Urinary bladder (tissue), 3 donors: ENCODE measurements at regions not wholly inside any gene's neighbourhood (a gene's known extent, or its start where the extent isn't known, plus 50 kb on each side); places are given as distances from the start of the nearest gene placed in this dataset.

Experiments used
- DNase-seq: peaks from one replicate; pipeline ENCODE4 v3.0.0-alpha.2; 2015; ENCODE audit errors: extremely low spot score
- H3K27ac ChIP-seq: one replicate; pipeline ENCODE4 v1.5.1; 2013; ENCODE audit warnings: low read depth, mild to moderate bottlenecking, moderate library complexity
- H3K36me3 ChIP-seq: one replicate; pipeline ENCODE4 v1.6.1; 2013; ENCODE audit warnings: mild to moderate bottlenecking, moderate library complexity; ENCODE audit not compliant: insufficient read depth
- H3K4me1 ChIP-seq: one replicate; pipeline ENCODE4 v1.6.1; 2013; ENCODE audit warnings: mild to moderate bottlenecking, moderate library complexity; ENCODE audit not compliant: insufficient read depth
- H3K4me3 ChIP-seq: one replicate; pipeline ENCODE4 v1.5.1; 2013; ENCODE audit warnings: low read depth, low read length
- WGBS: extraction: QIAGEN DNeasy Blood & Tissue Kit; methylation state at CpG from one replicate; pipeline ENCODE4 v1.1.7; 2013; 5-methylcytosine and 5-hydroxymethylcytosine counted together
- donor health status: healthy with polysubstance abuse.
- donor health status: healthy.

DNA sequence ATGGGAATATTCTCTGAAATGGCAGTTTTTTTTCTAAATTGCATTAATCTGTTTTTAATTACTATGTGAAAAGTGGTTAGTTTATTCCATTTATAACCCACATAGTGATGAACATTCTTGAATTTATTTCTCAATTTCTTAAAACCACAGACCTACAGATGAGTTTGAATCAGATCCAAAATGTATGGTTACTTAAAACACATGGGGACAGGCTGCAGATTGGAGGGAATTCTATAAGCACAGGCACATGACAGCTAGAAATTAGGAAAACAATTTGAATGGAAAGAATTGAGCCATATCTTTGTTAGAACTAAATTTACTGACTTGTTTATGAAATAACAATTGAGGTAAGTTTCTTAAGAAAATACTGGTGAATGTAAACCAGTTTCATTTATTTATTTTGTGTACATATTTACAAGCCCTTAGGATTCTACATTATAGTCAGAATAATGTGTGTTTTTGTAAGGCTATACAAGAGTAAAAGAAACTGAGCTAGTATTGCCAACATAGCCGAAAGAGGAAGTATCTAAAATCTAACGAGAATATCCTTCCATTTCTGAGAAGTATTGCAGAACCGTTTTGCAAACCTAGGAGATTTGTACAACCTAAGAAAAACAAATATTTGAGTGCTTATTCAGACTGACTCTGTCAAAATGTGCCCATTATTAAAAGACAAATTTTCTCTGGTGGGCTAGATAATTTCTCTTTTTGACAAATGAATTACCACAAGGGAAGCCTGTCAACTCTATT is 434.3 kb upstream of the SEMA3D start:
- no peak overlapping the region for H3K4me3 ChIP-seq
- WGBS = 69% methylated on average over 3 of the region's 3 CpGs
- H3K36me3 ChIP-seq = no peaks in the 10 kb centered on the region
- H3K27ac ChIP-seq = no peak overlapping the region
- no peak for DNase-seq
- no peaks in the 10 kb centered on the region for H3K4me1 ChIP-seq

- no peak overlapping the region for H3K27ac ChIP-seq
- DNase-seq = no peak
- WGBS = 92% methylated on average over 1 of the region's 1 CpG
- H3K36me3 ChIP-seq = no peaks in the 10 kb centered on the region
- no peak overlapping the region for H3K4me3 ChIP-seq
- H3K4me1 ChIP-seq = no peaks in the 10 kb centered on the region
Measured at GRCh38 chr7:85619236-85619635, 432.4 kb upstream of the SEMA3D start.

- H3K4me3 ChIP-seq = no peak overlapping the region
- WGBS = 95% methylated on average over 5 of the region's 5 CpGs
- no peak overlapping the region for H3K27ac ChIP-seq
- H3K36me3 ChIP-seq = no peaks in the 10 kb centered on the region
- DNase-seq = no peak
- H3K4me1 ChIP-seq = no peaks in the 10 kb centered on the region
Measured at GRCh38 chr7:85614684-85615083, 427.8 kb upstream of the SEMA3D start.

GRCh38 chr7:85612514-85612913 is 425.7 kb upstream of the SEMA3D start:
- H3K27ac ChIP-seq = no peak overlapping the region
- H3K4me3 ChIP-seq = no peak overlapping the region
- H3K36me3 ChIP-seq = no peaks in the 10 kb centered on the region
- no peaks in the 10 kb centered on the region for H3K4me1 ChIP-seq
- no peak for DNase-seq

- H3K27ac ChIP-seq = no peak overlapping the region
- DNase-seq = no peak
- H3K36me3 ChIP-seq = no peaks in the 10 kb centered on the region
- H3K4me3 ChIP-seq = no peak overlapping the region
- no peaks in the 10 kb centered on the region for H3K4me1 ChIP-seq
Measured at GRCh38 chr7:85608804-85609203, 421.9 kb upstream of the SEMA3D start.

- Histone ChIP-seq H3K36me3 (no peaks in the 10 kb centered on the region), H3K4me3 (no peak overlapping the region), H3K4me1 (no peaks in the 10 kb centered on the region), H3K27ac (no peak overlapping the region)
- WGBS = 76% methylated on average over 2 of the region's 2 CpGs
- no peak for DNase-seq
Measured at GRCh38 chr7:85602196-85602595, 415.3 kb upstream of the SEMA3D start.

- no peak overlapping the region for H3K4me3 ChIP-seq
- H3K4me1 ChIP-seq = no peaks in the 10 kb centered on the region
- no peaks in the 10 kb centered on the region for H3K36me3 ChIP-seq
- DNase-seq = no peak
- WGBS = 39% methylated on average over 3 of the region's 3 CpGs
- no peak overlapping the region for H3K27ac ChIP-seq
Measured at GRCh38 chr7:85600395-85600794, 413.5 kb upstream of the SEMA3D start.

- no peaks in the 10 kb centered on the region for H3K4me1 ChIP-seq
- 90% methylated on average over 2 of the region's 2 CpGs for WGBS
- no peaks in the 10 kb centered on the region for H3K36me3 ChIP-seq
- H3K27ac ChIP-seq = no peak overlapping the region
- H3K4me3 ChIP-seq = no peak overlapping the region
- no peak for DNase-seq
Measured at GRCh38 chr7:85596827-85597226, 410.0 kb upstream of the SEMA3D start.

GRCh38 chr7:85595750-85596178 is 408.9 kb upstream of the SEMA3D start:
- Histone ChIP-seq H3K4me1 (no peaks in the 10 kb centered on the region), H3K27ac (no peak overlapping the region), H3K4me3 (no peak overlapping the region), H3K36me3 (no peaks in the 10 kb centered on the region)
- DNase-seq = no peak

- DNase-seq = no peak
- Histone ChIP-seq H3K36me3 (no peaks in the 10 kb centered on the region), H3K27ac (no peak overlapping the region), H3K4me3 (no peak overlapping the region), H3K4me1 (no peaks in the 10 kb centered on the region)
- 61% methylated on average over 3 of the region's 3 CpGs for WGBS
Measured at GRCh38 chr7:85593355-85593754, 406.5 kb upstream of the SEMA3D start.

DNA sequence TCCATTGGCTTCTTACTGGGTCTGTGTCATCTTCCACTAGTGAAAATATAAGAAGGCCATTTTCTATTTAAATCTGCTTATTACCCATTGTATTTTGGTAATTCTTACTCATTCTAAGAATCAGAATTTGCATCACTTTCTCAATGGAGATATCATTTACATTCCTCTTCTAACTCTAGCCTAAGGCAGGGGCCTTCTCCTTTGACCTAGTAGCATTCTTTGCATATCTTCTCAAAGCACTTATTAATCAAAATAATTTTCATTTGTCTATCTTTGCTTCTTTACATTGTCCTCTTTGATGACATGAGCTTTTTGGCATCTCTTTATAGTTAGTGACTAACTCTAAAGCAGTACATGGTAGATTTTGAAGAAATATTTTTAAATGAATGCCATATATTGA is 400.9 kb upstream of the SEMA3D start:
- no peak overlapping the region for H3K27ac ChIP-seq
- DNase-seq = no peak
- H3K4me3 ChIP-seq = no peak overlapping the region
- H3K36me3 ChIP-seq = no peaks in the 10 kb centered on the region
- no peaks in the 10 kb centered on the region for H3K4me1 ChIP-seq

- H3K36me3 ChIP-seq = no peaks in the 10 kb centered on the region
- WGBS = 53% methylated on average over 3 of the region's 3 CpGs
- no peak overlapping the region for H3K27ac ChIP-seq
- H3K4me1 ChIP-seq = no peaks in the 10 kb centered on the region
- no peak for DNase-seq
- H3K4me3 ChIP-seq = no peak overlapping the region
Measured at GRCh38 chr7:85586091-85586490, 399.2 kb upstream of the SEMA3D start.

DNA sequence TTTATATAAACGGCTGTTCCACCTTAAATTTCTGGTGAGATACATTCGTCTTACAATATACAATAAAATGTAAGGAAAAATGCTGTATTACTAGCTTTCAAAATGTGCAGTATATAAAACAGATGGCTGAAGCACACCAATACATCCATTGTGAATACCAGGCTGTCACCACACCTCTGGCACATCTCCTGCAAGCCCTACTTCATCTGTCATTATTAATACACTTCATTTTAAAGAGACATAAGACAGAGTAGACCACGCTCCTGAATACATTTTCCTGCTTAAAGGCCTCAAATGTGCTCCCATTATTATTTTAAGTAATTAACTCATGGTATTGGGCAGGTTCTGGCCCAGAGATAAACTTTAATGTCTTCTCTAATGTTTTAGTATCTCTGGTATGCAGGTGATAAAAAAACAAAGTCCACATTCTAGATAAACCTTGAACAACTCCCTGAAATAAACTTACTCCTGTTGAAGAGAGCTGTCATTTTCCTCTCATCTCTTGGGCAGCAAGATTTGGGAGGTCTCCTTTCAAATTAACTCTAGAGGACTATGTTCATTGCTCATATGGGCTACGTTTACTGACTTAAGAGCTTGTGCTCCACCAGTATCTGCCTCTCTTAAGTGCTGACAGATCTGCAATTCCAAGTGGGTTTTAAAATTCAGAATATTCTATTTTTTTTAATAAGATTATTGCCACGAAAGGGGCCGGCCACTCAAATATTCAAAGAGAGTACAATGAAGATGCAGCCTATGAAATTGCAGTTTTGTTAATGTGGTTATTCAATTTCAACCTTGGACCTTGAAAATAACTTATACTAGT is 396.5 kb upstream of the SEMA3D start:
- 85% methylated on average over 6 of the region's 6 CpGs for WGBS
- no peak for DNase-seq
- Histone ChIP-seq H3K27ac (no peak overlapping the region), H3K4me1 (no peaks in the 10 kb centered on the region), H3K4me3 (no peak overlapping the region), H3K36me3 (no peaks in the 10 kb centered on the region)

GRCh38 chr7:85573844-85574243 is 387.0 kb upstream of the SEMA3D start:
- no peaks in the 10 kb centered on the region for H3K4me1 ChIP-seq
- no peak for DNase-seq
- no peak overlapping the region for H3K27ac ChIP-seq
- no peak overlapping the region for H3K4me3 ChIP-seq
- 86% methylated on average over 4 of the region's 4 CpGs for WGBS
- no peaks in the 10 kb centered on the region for H3K36me3 ChIP-seq
